HEK293 (cell line): ENCODE measurements at regions not wholly inside any gene's neighbourhood (a gene's known extent, or its start where the extent isn't known, plus 50 kb on each side); places are given as distances from the start of the nearest gene placed in this dataset.
A peak's percentile ranks its signal among the peaks of the same experiment; 100 is the strongest.

ENCODE experiments used
- CTCF ChIA-PET: fragments of 350-600 bp; formaldehyde crosslinking; extraction: SDS; loops from one replicate; lab custom pipeline; 2021; ENCODE audit warnings: antibody characterized with exemption; lab: Yijun Ruan, JAX
- POLR2A ChIA-PET: fragments of 300-600 bp; formaldehyde crosslinking; extraction: SDS; loops from one replicate; lab custom pipeline; 2020; ENCODE audit warnings: antibody characterized with exemption, inconsistent platforms; lab: Yijun Ruan, JAX
- H3K27ac ChIP-seq: fragments of 200-500 bp; sonication (Bioruptor generic); 2 replicates; pipeline ENCODE4 v1.5.1; 2014; ENCODE audit warnings: low read depth, low read length, control low read depth, inconsistent platforms; ENCODE audit errors: extremely low read depth
- H3K36me3 ChIP-seq, 2 experiments: fragments of 200-500 bp in 1 of 2; sonication (Bioruptor generic) in 1 of 2; 1 replicate in 1 of 2; 2 replicates in 1 of 2; pipeline ENCODE4 v1.5.1; 2014 to 2017; ENCODE audit warnings: inconsistent platforms in 2 of 2, low read length in 2 of 2; ENCODE audit not compliant: control insufficient read depth in 2 of 2, insufficient read depth in 1 of 2
- H3K4me1 ChIP-seq: fragments of 200-500 bp; sonication (Bioruptor generic); 2 replicates; pipeline ENCODE4 v1.5.1; 2014; ENCODE audit warnings: mild to moderate bottlenecking, low read length, inconsistent platforms; ENCODE audit not compliant: control insufficient read depth, insufficient read depth
- H3K4me3 ChIP-seq: 2 replicates; pipeline ENCODE4 v1.5.1; 2011; ENCODE audit warnings: low read depth, mild to moderate bottlenecking, control low read depth, low read length, moderate library complexity
- H3K9me3 ChIP-seq: fragments of 200-500 bp; sonication (Bioruptor generic); 2 replicates; pipeline ENCODE4 v1.5.1; 2014; ENCODE audit warnings: low read depth, low read length, inconsistent platforms; ENCODE audit not compliant: control insufficient read depth, insufficient read depth
- BCL11A ChIP-seq: fragments of 450-650 bp; formaldehyde crosslinking; IDR thresholded peaks from 2 replicates; pipeline ENCODE4 v1.5.1; 2016; ENCODE audit warnings: low read depth, missing biosample characterization, missing genetic modification characterization
- BCL11B ChIP-seq: fragments of 450-650 bp; formaldehyde crosslinking; IDR thresholded peaks from 2 replicates; pipeline ENCODE4 v1.5.1; 2016; ENCODE audit warnings: low read depth, missing biosample characterization, missing genetic modification characterization
- HOXC10 ChIP-seq: sonication (generic); formaldehyde crosslinking; IDR thresholded peaks from 2 replicates; pipeline ENCODE4 v1.8.1; 2023; ENCODE audit warnings: mild to moderate bottlenecking, missing genetic modification reagents
- IKZF3 ChIP-seq: fragments of 450-650 bp; IDR thresholded peaks from 2 replicates; pipeline ENCODE4 v1.5.0; 2018; ENCODE audit warnings: missing biosample characterization, mild to moderate bottlenecking, missing genetic modification characterization, moderate library complexity
- KLF10 ChIP-seq: fragments of 450-650 bp; IDR thresholded peaks from 2 replicates; pipeline ENCODE4 v1.5.1; 2018; ENCODE audit warnings: missing biosample characterization, mild to moderate bottlenecking, missing genetic modification characterization
- SETDB1 ChIP-seq: IDR thresholded peaks from one replicate; pipeline ENCODE4 v1.6.1; 2017; ENCODE audit warnings: mild to moderate bottlenecking, low read length, moderate library complexity, mixed read lengths; ENCODE audit not compliant: insufficient read length
- TCF7L2 ChIP-seq: IDR thresholded peaks from 2 replicates; pipeline ENCODE4 v1.6.1; 2011; ENCODE audit warnings: low read depth, mild to moderate bottlenecking, inconsistent platforms, low read length, moderate library complexity, borderline replicate concordance
- TRIM28 ChIP-seq: IDR thresholded peaks from 2 replicates; pipeline ENCODE4 v1.6.1; 2011; ENCODE audit warnings: low read length, control low read depth, borderline replicate concordance
- ZBTB48 ChIP-seq: fragments of 450-650 bp; formaldehyde crosslinking; IDR thresholded peaks from 2 replicates; pipeline ENCODE4 v1.5.1; 2016; ENCODE audit warnings: missing biosample characterization, missing genetic modification characterization
- ZNF2 ChIP-seq: fragments of 450-650 bp; formaldehyde crosslinking; IDR thresholded peaks from 2 replicates; pipeline ENCODE4 v1.5.1; 2016; ENCODE audit warnings: missing biosample characterization, missing genetic modification characterization
- ZNF292 ChIP-seq: fragments of 450-650 bp; formaldehyde crosslinking; IDR thresholded peaks from 2 replicates; pipeline ENCODE4 v1.5.1; 2016; ENCODE audit warnings: low read depth, missing biosample characterization, missing genetic modification characterization, borderline replicate concordance
- ZNF529 ChIP-seq: fragments of 450-650 bp; formaldehyde crosslinking; IDR thresholded peaks from 2 replicates; pipeline ENCODE4 v1.5.1; 2017; ENCODE audit warnings: missing genetic modification characterization, missing biosample characterization; ENCODE audit not compliant: insufficient replicate concordance
- ZNF585B ChIP-seq: fragments of 450-650 bp; formaldehyde crosslinking; IDR thresholded peaks from 2 replicates; pipeline ENCODE4 v1.5.1; 2016; ENCODE audit warnings: missing biosample characterization, missing genetic modification characterization
- ZNF624 ChIP-seq: fragments of 450-650 bp; formaldehyde crosslinking; IDR thresholded peaks from 2 replicates; pipeline ENCODE4 v1.5.1; 2017; ENCODE audit warnings: missing biosample characterization, missing genetic modification characterization
- ZNF707 ChIP-seq: fragments of 450-650 bp; formaldehyde crosslinking; IDR thresholded peaks from 2 replicates; pipeline ENCODE4 v1.5.1; 2016; ENCODE audit warnings: missing biosample characterization, missing genetic modification characterization
- ZNF768 ChIP-seq: fragments of 450-650 bp; formaldehyde crosslinking; IDR thresholded peaks from 2 replicates; pipeline ENCODE4 v1.5.1; 2018; ENCODE audit warnings: missing biosample characterization, mild to moderate bottlenecking, missing genetic modification characterization
- ZNF792 ChIP-seq: fragments of 450-650 bp; formaldehyde crosslinking; IDR thresholded peaks from 2 replicates; pipeline ENCODE4 v1.5.1; 2016; ENCODE audit warnings: missing biosample characterization, missing genetic modification characterization
- ZSCAN30 ChIP-seq: fragments of 450-650 bp; IDR thresholded peaks from 2 replicates; pipeline ENCODE4 v1.5.1; 2018; ENCODE audit warnings: missing biosample characterization, mild to moderate bottlenecking, missing genetic modification characterization, moderate library complexity
- TF ChIP-seq, protein P1 (sequence below): fragments of 450-650 bp; formaldehyde crosslinking; IDR thresholded peaks from 2 replicates; pipeline ENCODE4 v1.5.1; 2017; ENCODE audit warnings: missing biosample characterization, missing genetic modification characterization
- TF ChIP-seq, protein P2 (sequence below): fragments of 450-650 bp; formaldehyde crosslinking; IDR thresholded peaks from 2 replicates; pipeline ENCODE4 v1.5.1; 2016; ENCODE audit warnings: missing biosample characterization, missing genetic modification characterization, borderline replicate concordance

DNA sequence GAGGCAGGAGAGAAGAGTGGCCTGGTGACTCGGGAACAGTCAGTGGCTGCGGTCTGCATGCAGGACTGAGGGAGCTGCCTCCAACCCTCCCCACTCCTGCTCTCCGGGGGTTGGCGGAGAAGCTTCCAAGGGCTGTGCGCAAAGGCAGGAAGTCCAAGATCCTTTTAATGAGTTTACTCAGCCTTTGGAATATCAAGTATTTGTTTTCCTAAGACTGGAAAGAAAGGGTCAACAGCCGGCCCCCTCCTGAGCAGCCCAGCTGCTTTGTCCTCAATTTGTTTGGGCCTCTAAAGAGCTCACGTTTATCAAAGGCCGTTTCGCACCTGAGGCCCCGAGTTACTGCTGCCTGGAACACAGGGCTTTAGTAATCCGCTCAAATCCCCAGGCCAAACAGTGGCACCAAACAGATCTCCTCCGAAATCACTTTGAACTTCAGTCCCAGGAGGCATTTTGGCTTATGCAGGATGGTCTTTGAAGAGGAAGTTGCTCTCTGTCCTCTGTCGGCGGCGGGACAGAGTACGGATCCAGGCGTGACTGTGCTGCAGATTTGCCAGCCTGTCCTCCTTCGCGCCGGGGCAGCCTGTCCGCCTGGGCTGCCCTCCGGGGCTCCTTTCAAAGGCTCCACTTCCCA lies 117.2 kb upstream of the FZD10 start:
- Histone ChIP-seq H3K9me3 (no peaks in the 10 kb centered on the region), H3K4me3 (no peak overlapping the region), H3K4me1 (no peaks in the 10 kb centered on the region), H3K27ac (no peak overlapping the region), H3K36me3 (no peaks in the 10 kb centered on the region)
- ChIA-PET CTCF (interaction anchor here (0.6 to 1.3 kb wide), 3 partner anchors 286 to 290 kb away, joined by 3 to 4 read pairs (median 3); no protein-coding TSS in a partner anchor), POLR2A (no interaction called here)
- no peak for TF ChIP-seq ZNF585B (tag by site-specific recombination)
- TF ChIP-seq, protein P1, sequence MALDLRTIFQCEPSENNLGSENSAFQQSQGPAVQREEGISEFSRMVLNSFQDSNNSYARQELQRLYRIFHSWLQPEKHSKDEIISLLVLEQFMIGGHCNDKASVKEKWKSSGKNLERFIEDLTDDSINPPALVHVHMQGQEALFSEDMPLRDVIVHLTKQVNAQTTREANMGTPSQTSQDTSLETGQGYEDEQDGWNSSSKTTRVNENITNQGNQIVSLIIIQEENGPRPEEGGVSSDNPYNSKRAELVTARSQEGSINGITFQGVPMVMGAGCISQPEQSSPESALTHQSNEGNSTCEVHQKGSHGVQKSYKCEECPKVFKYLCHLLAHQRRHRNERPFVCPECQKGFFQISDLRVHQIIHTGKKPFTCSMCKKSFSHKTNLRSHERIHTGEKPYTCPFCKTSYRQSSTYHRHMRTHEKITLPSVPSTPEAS (tag by site-specific recombination) = no peak
- TF ChIP-seq ZNF292 (tag by site-specific recombination) = no peak
- no peak for TF ChIP-seq BCL11A
- TF ChIP-seq SETDB1 = no peak
- TF ChIP-seq ZNF529 (tag by site-specific recombination) = no peak
- no peak for TF ChIP-seq ZNF624 (tag by site-specific recombination)
- no peak for TF ChIP-seq ZNF707 (tag by site-specific recombination)
- no peak for TF ChIP-seq BCL11B (tag by site-specific recombination)
- TF ChIP-seq ZNF792 = no peak
- peak; percentile 73; the same call in 1 of the 2 replicates for TF ChIP-seq TRIM28
- TF ChIP-seq TCF7L2 = peak; percentile 86; the same call in 1 of the 2 replicates
- TF ChIP-seq HOXC10 (CRISPR knock-in tag) = no peak

DNA sequence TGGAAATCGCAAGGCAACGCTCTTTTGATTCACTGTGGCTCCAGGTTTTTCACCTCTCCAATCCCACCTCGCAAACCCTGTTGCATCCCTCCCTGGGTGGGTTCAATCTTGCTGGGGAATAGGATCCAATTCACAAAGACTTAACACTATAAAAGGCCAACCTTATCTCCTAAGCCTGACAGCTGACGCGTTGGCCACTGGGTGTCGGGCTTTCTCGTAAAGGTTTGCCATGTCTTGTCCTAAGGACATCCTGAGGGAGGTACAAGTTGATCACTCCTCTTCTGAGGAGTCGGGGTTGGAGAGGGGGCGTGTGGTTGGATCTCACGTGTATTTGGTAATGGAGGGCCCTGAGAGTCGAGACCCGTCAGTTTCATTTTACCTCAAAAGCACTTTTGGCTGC lies 112.6 kb upstream of the FZD10 start:
- POLR2A ChIA-PET = no interaction called here
- H3K36me3 ChIP-seq = no peaks in the 10 kb centered on the region
- H3K4me3 ChIP-seq = no peak overlapping the region
- H3K9me3 ChIP-seq = no peaks in the 10 kb centered on the region
- H3K4me1 ChIP-seq = no peaks in the 10 kb centered on the region
- no peak overlapping the region for H3K27ac ChIP-seq
- TF ChIP-seq ZBTB48 (tag by site-specific recombination) (no peak), ZNF2 (tag by site-specific recombination) (no peak), ZNF768 (tag by site-specific recombination) (no peak), KLF10 (tag by site-specific recombination) (no peak), ZSCAN30 (tag by site-specific recombination) (no peak), BCL11B (tag by site-specific recombination) (no peak), IKZF3 (tag by site-specific recombination) (no peak)
- TF ChIP-seq, protein P2, sequence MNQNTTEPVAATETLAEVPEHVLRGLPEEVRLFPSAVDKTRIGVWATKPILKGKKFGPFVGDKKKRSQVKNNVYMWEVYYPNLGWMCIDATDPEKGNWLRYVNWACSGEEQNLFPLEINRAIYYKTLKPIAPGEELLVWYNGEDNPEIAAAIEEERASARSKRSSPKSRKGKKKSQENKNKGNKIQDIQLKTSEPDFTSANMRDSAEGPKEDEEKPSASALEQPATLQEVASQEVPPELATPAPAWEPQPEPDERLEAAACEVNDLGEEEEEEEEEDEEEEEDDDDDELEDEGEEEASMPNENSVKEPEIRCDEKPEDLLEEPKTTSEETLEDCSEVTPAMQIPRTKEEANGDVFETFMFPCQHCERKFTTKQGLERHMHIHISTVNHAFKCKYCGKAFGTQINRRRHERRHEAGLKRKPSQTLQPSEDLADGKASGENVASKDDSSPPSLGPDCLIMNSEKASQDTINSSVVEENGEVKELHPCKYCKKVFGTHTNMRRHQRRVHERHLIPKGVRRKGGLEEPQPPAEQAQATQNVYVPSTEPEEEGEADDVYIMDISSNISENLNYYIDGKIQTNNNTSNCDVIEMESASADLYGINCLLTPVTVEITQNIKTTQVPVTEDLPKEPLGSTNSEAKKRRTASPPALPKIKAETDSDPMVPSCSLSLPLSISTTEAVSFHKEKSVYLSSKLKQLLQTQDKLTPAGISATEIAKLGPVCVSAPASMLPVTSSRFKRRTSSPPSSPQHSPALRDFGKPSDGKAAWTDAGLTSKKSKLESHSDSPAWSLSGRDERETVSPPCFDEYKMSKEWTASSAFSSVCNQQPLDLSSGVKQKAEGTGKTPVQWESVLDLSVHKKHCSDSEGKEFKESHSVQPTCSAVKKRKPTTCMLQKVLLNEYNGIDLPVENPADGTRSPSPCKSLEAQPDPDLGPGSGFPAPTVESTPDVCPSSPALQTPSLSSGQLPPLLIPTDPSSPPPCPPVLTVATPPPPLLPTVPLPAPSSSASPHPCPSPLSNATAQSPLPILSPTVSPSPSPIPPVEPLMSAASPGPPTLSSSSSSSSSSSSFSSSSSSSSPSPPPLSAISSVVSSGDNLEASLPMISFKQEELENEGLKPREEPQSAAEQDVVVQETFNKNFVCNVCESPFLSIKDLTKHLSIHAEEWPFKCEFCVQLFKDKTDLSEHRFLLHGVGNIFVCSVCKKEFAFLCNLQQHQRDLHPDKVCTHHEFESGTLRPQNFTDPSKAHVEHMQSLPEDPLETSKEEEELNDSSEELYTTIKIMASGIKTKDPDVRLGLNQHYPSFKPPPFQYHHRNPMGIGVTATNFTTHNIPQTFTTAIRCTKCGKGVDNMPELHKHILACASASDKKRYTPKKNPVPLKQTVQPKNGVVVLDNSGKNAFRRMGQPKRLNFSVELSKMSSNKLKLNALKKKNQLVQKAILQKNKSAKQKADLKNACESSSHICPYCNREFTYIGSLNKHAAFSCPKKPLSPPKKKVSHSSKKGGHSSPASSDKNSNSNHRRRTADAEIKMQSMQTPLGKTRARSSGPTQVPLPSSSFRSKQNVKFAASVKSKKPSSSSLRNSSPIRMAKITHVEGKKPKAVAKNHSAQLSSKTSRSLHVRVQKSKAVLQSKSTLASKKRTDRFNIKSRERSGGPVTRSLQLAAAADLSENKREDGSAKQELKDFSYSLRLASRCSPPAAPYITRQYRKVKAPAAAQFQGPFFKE (tag by site-specific recombination) = no peak
- CTCF ChIA-PET = interaction anchor here (1.5 kb wide), 1 partner anchor 23 kb away, joined by 5 read pairs; no protein-coding TSS in a partner anchor
